GM18502 (cell line): ENCODE measurements at regions not wholly inside any gene's neighbourhood (a gene's known extent, or its start where the extent isn't known, plus 50 kb on each side); places are given as distances from the start of the nearest gene placed in this dataset.

Experiments used
- ATAC-seq: cut with Tn5 transposase; IDR thresholded peaks from one replicate; pipeline ENCODE4 v1.9.1; 2021; ENCODE audit warnings: mild to moderate bottlenecking; ENCODE audit not compliant: unreplicated experiment, poor library complexity

- no peak for ATAC-seq
These were observed 125.8 kb upstream of the KLF4 start for GRCh38 chr9:107615321-107615720.

DNA sequence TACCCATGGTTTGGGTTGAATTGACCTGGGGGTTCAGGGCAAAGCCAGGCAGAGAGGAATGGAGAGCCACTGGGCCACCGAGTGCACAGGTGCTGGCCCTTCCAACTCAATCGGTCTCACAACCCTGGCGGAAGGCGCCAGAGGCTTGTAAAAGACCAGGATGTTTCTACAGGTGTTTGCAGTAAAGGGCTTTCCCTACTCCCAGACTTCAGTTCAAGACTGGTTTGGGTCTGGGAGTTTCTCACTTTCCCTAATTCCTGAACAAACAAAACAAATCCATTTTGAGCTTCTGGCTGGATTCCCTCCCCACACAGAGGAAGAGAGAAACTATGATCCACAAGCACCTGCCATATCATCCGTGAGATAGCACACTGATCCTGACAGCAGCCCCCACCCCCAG is 125.2 kb upstream of the KLF4 start:
- no peak for ATAC-seq

- no peak for ATAC-seq
These were observed 123.8 kb upstream of the KLF4 start for GRCh38 chr9:107613321-107613720.

- ATAC-seq: no peak
These were observed 122.6 kb upstream of the KLF4 start for GRCh38 chr9:107612136-107612535.

GRCh38 chr9:107609547-107609946 is 120.0 kb upstream of the KLF4 start:
- ATAC-seq: no peak

DNA sequence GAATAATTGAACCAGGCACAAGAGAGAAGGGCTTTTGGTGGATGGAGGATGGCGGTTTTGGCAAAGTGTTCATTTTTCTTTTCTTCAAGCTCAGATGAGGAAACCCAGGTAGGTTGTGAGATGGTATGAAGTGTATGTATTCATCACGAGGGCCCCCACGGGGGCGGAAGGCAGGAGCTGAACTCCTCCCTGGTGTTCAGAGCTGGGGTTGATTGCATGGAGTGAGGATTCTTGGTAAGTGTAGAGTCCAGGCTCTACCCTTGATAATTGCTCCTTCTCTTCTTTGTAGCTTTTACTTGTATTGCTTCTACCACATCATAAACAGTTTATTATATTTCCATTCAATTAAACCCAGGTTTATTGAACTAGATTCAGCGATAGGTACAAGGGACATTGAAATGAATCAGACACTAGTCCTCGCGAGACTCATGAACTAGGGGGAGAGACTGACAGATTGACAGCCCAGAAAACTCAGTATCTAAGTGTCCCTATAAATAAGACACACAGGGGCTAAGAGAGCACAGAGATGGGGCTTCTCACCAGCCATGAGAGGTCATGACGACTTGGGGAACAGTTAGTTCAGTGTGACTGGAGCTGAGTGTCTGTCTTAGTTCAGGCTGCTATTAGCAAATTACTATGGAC is 116.7 kb upstream of the KLF4 start:
- ATAC-seq: no peak

DNA sequence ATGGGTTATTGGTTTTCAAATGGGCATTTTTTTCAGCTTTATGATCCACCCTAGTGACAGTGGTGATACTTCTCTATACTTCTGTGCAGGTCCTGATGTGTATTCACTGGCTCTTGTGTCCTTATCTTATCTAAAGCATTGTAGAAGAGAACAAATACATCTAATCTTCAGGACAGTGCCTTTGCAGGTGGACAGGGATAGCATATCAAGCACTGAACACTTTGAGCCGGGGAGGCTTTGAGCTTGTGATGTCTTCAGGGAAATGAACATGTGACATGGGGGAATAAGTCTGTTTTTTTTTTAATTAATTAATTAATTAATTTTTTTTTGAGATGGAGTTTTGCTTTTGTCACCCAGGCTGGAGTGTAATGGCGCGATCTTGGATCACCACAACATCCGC is 115.5 kb upstream of the KLF4 start:
- no peak for ATAC-seq

DNA sequence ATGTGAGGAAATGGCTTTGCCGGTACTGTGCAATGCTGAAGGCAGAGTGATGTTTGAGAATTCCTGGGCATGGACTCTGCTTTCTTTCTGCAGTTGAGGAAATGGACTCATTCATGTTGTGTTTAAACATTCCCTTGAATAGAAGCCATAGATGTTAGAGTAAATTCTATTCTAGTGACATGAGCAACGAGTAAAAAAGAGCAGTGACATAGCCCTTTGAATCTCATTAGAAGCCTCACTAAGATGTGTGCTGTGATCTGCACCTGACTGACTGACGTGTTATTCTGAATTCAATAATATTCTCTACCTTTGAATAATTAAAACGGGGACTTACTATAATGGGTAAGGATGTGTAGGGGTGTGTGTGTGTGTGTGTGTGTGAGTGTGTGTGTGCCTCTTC is 113.7 kb upstream of the KLF4 start:
- ATAC-seq: no peak

- no peak for ATAC-seq
These were observed 110.5 kb upstream of the KLF4 start for GRCh38 chr9:107600060-107600573.

- no peak for ATAC-seq
These were observed 108.2 kb upstream of the KLF4 start for GRCh38 chr9:107597743-107598217.

DNA sequence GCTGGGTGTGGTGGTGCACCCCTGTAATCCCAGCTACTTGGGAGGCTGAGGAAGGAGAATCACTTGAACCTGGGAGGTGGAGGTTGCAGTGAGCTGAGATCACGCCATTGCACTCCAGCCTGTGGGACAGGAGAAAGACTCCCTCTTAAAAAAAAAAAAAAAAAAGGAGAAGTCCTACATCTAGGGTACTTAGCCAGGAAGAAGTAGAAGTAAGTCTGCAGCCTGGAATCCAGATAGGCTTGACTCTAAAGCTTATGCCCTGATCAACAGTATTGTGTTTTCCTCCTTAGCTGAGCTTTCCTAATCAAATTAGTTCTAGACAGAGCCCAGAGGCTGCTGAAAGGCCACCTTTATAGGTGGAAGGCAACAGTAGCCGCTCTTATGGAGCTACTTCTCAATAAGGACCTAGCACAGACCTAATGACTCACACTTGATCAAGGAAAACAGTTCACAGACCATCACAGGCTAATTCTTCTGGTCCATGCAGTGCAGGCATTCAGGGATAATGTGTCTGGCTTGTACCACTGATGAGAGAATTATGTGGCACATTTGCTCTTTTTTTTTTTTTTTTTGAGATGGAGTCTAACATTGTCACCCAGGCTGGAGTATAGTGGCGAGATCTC is 105.5 kb upstream of the KLF4 start:
- ATAC-seq: no peak

GRCh38 chr9:107593224-107593870 is 103.8 kb upstream of the KLF4 start:
- ATAC-seq: no peak

DNA sequence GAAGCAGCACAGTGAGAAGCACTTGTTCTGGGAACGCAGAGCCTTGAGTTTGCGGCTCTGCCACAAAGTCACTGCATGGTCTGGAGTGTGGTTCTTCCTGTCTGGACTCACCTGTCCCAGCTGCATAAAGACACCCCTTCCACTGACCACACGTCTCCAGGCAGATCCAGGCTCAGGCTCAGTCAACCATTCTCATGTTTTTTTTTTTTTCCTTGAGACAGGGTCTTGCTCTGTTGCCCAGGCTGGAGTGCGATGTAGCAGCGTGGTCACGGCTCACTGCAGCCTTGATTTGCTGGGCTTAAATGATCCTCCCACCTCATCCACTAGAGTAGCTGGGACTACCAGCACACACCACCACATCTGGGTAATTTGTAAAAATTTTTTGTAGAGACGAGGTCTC is 102.9 kb upstream of the KLF4 start:
- ATAC-seq: no peak

DNA sequence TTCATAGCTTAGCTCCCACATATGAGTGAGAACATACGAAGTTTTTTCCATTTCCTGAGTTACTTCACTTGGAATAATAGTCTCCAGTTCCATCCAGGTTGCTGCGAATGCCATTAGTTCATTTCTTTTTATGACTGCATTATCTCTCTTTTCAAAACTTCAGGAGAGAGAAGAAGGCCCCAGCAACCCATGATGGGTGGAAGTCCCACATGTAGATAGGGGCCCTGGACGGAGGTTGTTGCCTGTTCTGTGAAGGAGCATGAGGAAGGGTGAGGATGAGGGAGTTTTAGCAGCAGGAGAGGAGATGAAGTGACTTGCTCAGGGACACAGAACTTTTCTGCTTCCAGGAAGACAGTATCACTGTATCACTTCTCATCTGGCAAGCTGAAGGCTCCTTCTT is 102.2 kb upstream of the KLF4 start:
- ATAC-seq: no peak

GRCh38 chr9:107588393-107588792 is 98.8 kb upstream of the KLF4 start:
- no peak for ATAC-seq

DNA sequence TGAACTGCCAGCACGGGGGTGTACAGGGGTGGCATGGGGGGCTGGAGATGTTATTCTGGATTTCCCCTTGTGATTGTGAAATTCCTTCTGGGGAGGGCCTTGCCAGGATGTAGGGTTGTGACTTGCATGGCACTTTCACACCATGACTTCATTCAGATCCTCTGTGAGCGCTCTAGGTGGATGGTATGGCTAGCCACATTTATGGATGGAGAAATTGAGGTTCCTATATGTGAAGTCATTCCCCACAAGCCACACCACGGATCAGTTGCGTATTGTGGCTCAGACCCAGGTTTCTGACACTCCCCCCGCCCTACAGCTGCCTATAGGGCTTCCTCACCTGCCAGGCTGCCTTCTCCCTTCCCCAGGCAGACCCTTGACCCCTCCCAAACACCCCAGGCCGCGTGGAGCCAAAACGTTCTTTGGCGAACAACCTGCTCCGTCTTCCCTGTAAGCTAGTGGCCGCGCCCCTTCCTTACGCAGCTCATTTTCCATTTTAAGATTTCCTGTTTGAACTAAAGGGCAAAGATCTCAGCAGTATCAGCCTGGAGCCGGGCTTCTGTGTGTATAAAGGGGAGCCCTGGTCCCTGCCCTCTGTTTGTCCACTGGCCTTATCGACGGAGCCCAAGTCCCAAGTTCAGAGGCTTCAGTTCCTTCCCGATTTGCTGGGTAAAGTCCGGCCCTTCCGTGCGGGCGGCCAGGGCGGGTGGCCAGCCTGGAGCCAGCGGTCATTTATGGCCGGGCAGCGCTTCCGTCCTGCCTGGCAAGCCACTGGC is 97.8 kb upstream of the KLF4 start:
- ATAC-seq: no peak

DNA sequence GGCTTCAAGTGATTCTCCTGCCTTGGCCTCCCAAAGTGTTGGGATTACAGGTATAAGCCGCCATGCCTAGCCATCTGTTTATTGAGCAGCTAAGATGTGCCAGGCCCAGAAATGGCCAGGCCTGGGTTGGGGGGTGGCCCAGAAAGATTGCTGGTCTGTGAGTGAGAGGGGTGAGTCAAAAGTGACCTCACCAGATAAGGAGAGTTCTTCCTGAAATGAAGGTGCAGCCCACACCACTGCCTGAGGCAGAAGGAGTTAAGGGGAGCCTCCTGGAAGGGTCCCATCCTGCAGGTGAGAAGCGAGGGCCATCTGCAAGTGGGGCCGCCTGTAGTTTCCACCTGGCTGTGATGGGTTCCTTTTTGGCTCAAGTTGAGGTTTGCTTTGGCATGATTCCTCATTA is 96.9 kb upstream of the KLF4 start:
- no peak for ATAC-seq

- no peak for ATAC-seq
These were observed 95.9 kb upstream of the KLF4 start for GRCh38 chr9:107585465-107585864.

DNA sequence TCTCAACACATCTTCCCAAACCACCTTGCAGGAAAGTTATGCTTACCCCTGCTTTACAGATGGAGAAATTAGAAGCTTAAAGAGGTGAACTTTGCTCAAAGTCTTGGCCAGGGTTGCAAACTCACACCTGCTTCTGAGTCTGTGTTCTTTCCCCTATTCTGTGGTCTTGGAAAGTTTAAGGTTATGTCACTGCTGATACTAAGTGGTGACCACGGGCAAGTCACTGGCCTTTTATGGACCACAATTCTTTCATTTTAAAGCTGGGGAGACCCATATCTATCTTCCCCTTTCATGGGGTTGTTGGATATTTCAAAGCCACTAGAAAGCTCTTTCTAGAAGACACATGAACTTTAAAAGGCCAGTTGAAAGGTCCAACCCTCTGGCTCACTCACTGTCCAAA is 95.4 kb upstream of the KLF4 start:
- no peak for ATAC-seq

DNA sequence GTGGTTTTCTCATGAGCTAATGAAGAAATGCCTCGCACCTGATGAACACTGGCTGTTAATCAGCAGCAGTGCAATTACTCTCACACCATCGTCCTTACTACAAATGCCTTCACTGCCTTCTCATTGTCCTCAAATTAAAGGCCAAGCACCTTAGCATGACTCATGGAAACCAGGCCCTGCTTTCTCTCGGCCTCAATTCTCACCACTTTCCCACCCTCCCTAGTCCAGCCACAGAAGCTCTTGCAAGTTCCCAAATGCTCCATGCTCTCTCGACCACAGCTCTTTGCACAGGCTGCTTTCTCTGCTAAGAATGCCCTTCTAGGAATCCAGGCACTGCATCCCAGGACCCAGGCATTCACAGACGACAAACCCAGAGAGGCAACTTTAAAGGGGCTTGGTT is 94.6 kb upstream of the KLF4 start:
- ATAC-seq: no peak
